Astrocyte (in vitro differentiated cells and primary cell): ENCODE measurements at regions not wholly inside any gene's neighbourhood (a gene's known extent, or its start where the extent isn't known, plus 50 kb on each side); places are given as distances from the start of the nearest gene placed in this dataset.

Source experiments
- DNase-seq: peaks from one replicate; pipeline ENCODE4 v3.0.0-alpha.2; 2010; ENCODE audit warnings: low read depth
- FAIRE-seq: peaks from 2 replicates; lab custom pipeline; 2011; peaks lifted over from hg19 to GRCh38; lab: Jason Lieb, UNC
- H2AFZ ChIP-seq: 2 replicates; pipeline ENCODE4 v1.6.0; 2012; ENCODE audit warnings: low read depth, low read length, inconsistent platforms
- H3K27ac ChIP-seq: 2 replicates; pipeline ENCODE4 v1.5.1; 2011; ENCODE audit warnings: low read depth, low read length, inconsistent platforms
- H3K27me3 ChIP-seq: 2 replicates; pipeline ENCODE4 v1.6.0; 2011; ENCODE audit warnings: low read length, inconsistent platforms; ENCODE audit not compliant: insufficient read depth
- H3K36me3 ChIP-seq: 2 replicates; pipeline ENCODE4 v1.5.1; 2011; ENCODE audit warnings: low read length, inconsistent platforms; ENCODE audit not compliant: insufficient read depth
- H3K4me1 ChIP-seq: 2 replicates; pipeline ENCODE4 v1.5.1; 2011; ENCODE audit warnings: low read length, inconsistent platforms; ENCODE audit not compliant: insufficient read depth
- H3K4me2 ChIP-seq: 2 replicates; pipeline ENCODE4 v1.6.0; 2012; ENCODE audit warnings: low read length, inconsistent platforms
- H3K4me3 ChIP-seq: 2 replicates; pipeline ENCODE4 v1.5.1; 2011; ENCODE audit warnings: low read depth, mild to moderate bottlenecking, low read length, inconsistent platforms; ENCODE audit not compliant: insufficient read depth
- H3K79me2 ChIP-seq: 2 replicates; pipeline ENCODE4 v1.6.0; 2012; ENCODE audit warnings: mild to moderate bottlenecking, low read length, inconsistent platforms; ENCODE audit not compliant: insufficient read depth
- H3K9ac ChIP-seq: 2 replicates; pipeline ENCODE4 v1.6.0; 2012; ENCODE audit warnings: mild to moderate bottlenecking, low read length, inconsistent platforms
- H3K9me3 ChIP-seq: 2 replicates; pipeline ENCODE4 v1.5.1; 2012; ENCODE audit warnings: low read depth, mild to moderate bottlenecking, low read length, inconsistent platforms; ENCODE audit not compliant: insufficient read depth
- H4K20me1 ChIP-seq: 2 replicates; pipeline ENCODE4 v1.6.0; 2012; ENCODE audit warnings: low read length, inconsistent platforms; ENCODE audit not compliant: insufficient read depth
- H3K27ac Mint-ChIP-seq: one replicate; pipeline ENCODE4 v1.8.0; 2021; ENCODE audit warnings: mild to moderate bottlenecking, mixed read lengths; ENCODE audit not compliant: unreplicated experiment
- H3K27me3 Mint-ChIP-seq: one replicate; pipeline ENCODE4 v1.8.0; 2021; ENCODE audit warnings: low read depth, mixed read lengths; ENCODE audit not compliant: unreplicated experiment
- H3K36me3 Mint-ChIP-seq: one replicate; pipeline ENCODE4 v1.8.0; 2021; ENCODE audit warnings: low read depth, mixed read lengths; ENCODE audit not compliant: unreplicated experiment
- H3K4me1 Mint-ChIP-seq: one replicate; pipeline ENCODE4 v1.8.0; 2021; ENCODE audit warnings: low read depth, mixed read lengths; ENCODE audit not compliant: unreplicated experiment
- H3K4me3 Mint-ChIP-seq: one replicate; pipeline ENCODE4 v1.8.0; 2021; ENCODE audit warnings: mild to moderate bottlenecking, moderate library complexity, mixed read lengths; ENCODE audit not compliant: unreplicated experiment
- H3K9me3 Mint-ChIP-seq: one replicate; pipeline ENCODE4 v1.8.0; 2021; ENCODE audit warnings: mild to moderate bottlenecking, mixed read lengths; ENCODE audit not compliant: unreplicated experiment
- EZH2 ChIP-seq: IDR thresholded peaks from 2 replicates; pipeline ENCODE4 v1.6.1; 2012; ENCODE audit warnings: mild to moderate bottlenecking, low read length, inconsistent platforms; ENCODE audit not compliant: insufficient read depth
- TF ChIP-seq, protein P1 (sequence below): IDR thresholded peaks from 2 replicates; pipeline ENCODE4 v1.5.1; 2011; ENCODE audit warnings: low read depth, mild to moderate bottlenecking, inconsistent platforms, low read length, moderate library complexity; ENCODE audit not compliant: insufficient read depth

DNA sequence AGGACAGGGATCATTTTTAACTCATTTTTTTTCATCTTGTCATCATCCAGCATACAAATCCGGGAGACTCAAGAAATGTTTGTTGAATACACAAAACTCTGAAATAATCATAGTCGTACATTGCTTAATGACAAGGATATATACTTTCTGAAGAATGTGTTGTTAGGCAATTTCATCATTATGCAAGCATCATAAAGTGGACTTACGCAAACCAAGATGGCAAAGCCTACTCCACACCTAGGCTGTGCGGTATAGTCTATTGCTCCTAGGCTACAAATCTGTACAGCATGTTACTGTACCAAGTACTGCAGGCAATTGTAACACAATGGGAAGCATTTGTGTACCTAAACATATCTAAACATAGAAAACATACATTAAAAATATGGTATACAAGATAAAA is 264.1 kb downstream of the TSHZ3 start:
- no peak overlapping the region for H3K4me2 ChIP-seq
- no peak for FAIRE-seq
- H3K9me3 ChIP-seq = no peaks in the 10 kb centered on the region
- no peaks in the 10 kb centered on the region for H3K36me3 ChIP-seq
- H3K4me3 Mint-ChIP-seq = no peak overlapping the region
- peaks cover 4% of the 10 kb centered on the region for H3K9me3 Mint-ChIP-seq
- DNase-seq = no peak
- peaks cover 14% of the 10 kb centered on the region for H3K27me3 Mint-ChIP-seq
- H3K27ac ChIP-seq = no peak overlapping the region
- no peak overlapping the region for H2AFZ ChIP-seq
- no peaks in the 10 kb centered on the region for H3K36me3 Mint-ChIP-seq
- no peak overlapping the region for H3K27ac Mint-ChIP-seq
- no peaks in the 10 kb centered on the region for H3K4me1 ChIP-seq
- H3K79me2 ChIP-seq = no peaks in the 10 kb centered on the region
- no peak overlapping the region for H3K9ac ChIP-seq
- H3K4me1 Mint-ChIP-seq = no peaks in the 10 kb centered on the region
- no peak for TF ChIP-seq EZH2
- TF ChIP-seq, protein P1, sequence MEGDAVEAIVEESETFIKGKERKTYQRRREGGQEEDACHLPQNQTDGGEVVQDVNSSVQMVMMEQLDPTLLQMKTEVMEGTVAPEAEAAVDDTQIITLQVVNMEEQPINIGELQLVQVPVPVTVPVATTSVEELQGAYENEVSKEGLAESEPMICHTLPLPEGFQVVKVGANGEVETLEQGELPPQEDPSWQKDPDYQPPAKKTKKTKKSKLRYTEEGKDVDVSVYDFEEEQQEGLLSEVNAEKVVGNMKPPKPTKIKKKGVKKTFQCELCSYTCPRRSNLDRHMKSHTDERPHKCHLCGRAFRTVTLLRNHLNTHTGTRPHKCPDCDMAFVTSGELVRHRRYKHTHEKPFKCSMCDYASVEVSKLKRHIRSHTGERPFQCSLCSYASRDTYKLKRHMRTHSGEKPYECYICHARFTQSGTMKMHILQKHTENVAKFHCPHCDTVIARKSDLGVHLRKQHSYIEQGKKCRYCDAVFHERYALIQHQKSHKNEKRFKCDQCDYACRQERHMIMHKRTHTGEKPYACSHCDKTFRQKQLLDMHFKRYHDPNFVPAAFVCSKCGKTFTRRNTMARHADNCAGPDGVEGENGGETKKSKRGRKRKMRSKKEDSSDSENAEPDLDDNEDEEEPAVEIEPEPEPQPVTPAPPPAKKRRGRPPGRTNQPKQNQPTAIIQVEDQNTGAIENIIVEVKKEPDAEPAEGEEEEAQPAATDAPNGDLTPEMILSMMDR = no peak
- no peaks in the 10 kb centered on the region for H3K27me3 ChIP-seq
- H3K4me3 ChIP-seq = no peak overlapping the region
- no peaks in the 10 kb centered on the region for H4K20me1 ChIP-seq

DNA sequence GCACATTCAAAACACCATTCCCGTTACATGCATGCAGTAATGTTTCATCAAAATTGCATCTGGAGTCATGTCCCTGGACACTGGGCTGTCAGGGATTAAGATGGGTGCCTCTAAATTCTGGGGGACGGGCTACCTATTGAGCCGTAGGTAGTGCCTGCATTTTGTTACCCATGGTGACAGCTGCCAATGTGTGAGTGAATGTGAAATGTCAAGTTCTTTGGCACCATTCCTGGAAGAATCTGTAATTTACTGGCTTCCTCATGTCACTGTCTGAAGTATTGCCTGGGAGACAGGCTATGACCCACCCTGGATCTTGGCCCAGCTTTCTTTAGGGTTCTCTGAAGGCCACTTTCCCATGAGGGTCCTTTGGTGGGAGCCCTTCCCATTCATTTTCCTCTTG is 266.1 kb downstream of the TSHZ3 start:
- Histone ChIP-seq H3K9ac (no peak overlapping the region), H4K20me1 (no peaks in the 10 kb centered on the region), H3K4me1 (no peaks in the 10 kb centered on the region), H3K27ac (no peak overlapping the region), H3K36me3 (no peaks in the 10 kb centered on the region), H3K4me2 (no peak overlapping the region), H3K79me2 (no peaks in the 10 kb centered on the region), H3K9me3 (no peaks in the 10 kb centered on the region), H2AFZ (no peak overlapping the region), H3K4me3 (no peak overlapping the region), H3K27me3 (no peaks in the 10 kb centered on the region)
- no peak overlapping the region for H3K27ac Mint-ChIP-seq
- no peak for DNase-seq
- H3K36me3 Mint-ChIP-seq = no peaks in the 10 kb centered on the region
- TF ChIP-seq, protein P1 = no peak
- TF ChIP-seq EZH2 = no peak
- FAIRE-seq = no peak
- no peak overlapping the region for H3K4me3 Mint-ChIP-seq
- peaks cover 6% of the 10 kb centered on the region for H3K9me3 Mint-ChIP-seq
- no peaks in the 10 kb centered on the region for H3K4me1 Mint-ChIP-seq
- peaks cover 21% of the 10 kb centered on the region for H3K27me3 Mint-ChIP-seq

DNA sequence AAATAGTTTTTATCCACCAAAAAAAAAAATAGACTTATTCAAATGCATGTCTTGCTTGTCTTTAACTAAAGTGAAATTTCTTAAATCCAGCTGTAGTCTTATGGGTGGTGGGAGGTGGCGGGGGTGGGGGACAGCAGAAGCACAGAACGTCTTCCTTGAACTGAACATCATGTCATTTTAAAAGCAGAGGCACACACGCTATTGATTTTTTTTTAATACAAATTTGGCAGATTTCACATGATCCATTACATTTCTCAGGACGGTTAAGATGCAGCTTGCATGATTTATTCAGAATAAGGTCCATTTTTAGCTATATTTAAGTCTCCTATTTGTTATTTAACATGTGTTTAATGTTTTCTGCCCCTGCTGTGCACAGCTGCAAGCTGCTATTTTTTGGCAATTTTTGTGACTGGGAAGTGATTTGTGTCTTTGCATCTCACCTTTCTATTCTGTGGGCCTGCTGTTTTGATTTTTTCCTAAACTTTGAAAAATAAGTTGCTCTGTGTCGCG is 274.0 kb downstream of the TSHZ3 start:
- H4K20me1 ChIP-seq = no peaks in the 10 kb centered on the region
- DNase-seq = no peak
- no peaks in the 10 kb centered on the region for H3K9me3 ChIP-seq
- TF ChIP-seq, protein P1 = no peak
- TF ChIP-seq EZH2 = no peak
- no peaks in the 10 kb centered on the region for H3K36me3 ChIP-seq
- H3K4me3 Mint-ChIP-seq = no peak overlapping the region
- H3K4me3 ChIP-seq = no peak overlapping the region
- H2AFZ ChIP-seq = no peak overlapping the region
- H3K27ac Mint-ChIP-seq = no peak overlapping the region
- no peak overlapping the region for H3K4me2 ChIP-seq
- peaks cover 18% of the 10 kb centered on the region for H3K27me3 Mint-ChIP-seq
- no peaks in the 10 kb centered on the region for H3K79me2 ChIP-seq
- H3K4me1 ChIP-seq = no peaks in the 10 kb centered on the region
- no peaks in the 10 kb centered on the region for H3K36me3 Mint-ChIP-seq
- no peak overlapping the region for H3K9ac ChIP-seq
- peaks cover 2% of the 10 kb centered on the region for H3K9me3 Mint-ChIP-seq
- peaks cover 6% of the 10 kb centered on the region for H3K4me1 Mint-ChIP-seq
- no peak overlapping the region for H3K27ac ChIP-seq
- FAIRE-seq = no peak
- no peaks in the 10 kb centered on the region for H3K27me3 ChIP-seq
